Neuronal stem cell (in vitro differentiated cells): ENCODE measurements at regions not wholly inside any gene's neighbourhood (a gene's known extent, or its start where the extent isn't known, plus 50 kb on each side); places are given as distances from the start of the nearest gene placed in this dataset.

Experiments
- DNase-seq: peaks from one replicate; pipeline ENCODE4 v3.0.0-alpha.2; 2013; ENCODE audit warnings: low spot score
- H2AFZ ChIP-seq: one replicate; pipeline ENCODE4 v1.6.1; 2013; ENCODE audit warnings: mild to moderate bottlenecking, low read length, inconsistent platforms
- H2AK5ac ChIP-seq: 2 replicates; pipeline ENCODE4 v1.6.1; 2013; ENCODE audit warnings: low read depth, mild to moderate bottlenecking, inconsistent platforms, low read length, moderate library complexity, mixed read lengths
- H2BK120ac ChIP-seq: 2 replicates; pipeline ENCODE4 v1.6.1; 2013; ENCODE audit warnings: low read depth, mild to moderate bottlenecking, inconsistent platforms, low read length, moderate library complexity, mixed read lengths
- H2BK12ac ChIP-seq: one replicate; pipeline ENCODE4 v1.6.1; 2013; ENCODE audit warnings: low read length, inconsistent platforms
- H2BK15ac ChIP-seq: 2 replicates; pipeline ENCODE4 v1.6.1; 2013; ENCODE audit warnings: mild to moderate bottlenecking, low read length, inconsistent platforms, mixed read lengths
- H2BK5ac ChIP-seq: one replicate; pipeline ENCODE4 v1.6.1; 2013; ENCODE audit warnings: inconsistent platforms, mild to moderate bottlenecking, low read length, moderate library complexity
- H3K14ac ChIP-seq: one replicate; pipeline ENCODE4 v1.6.1; 2013; ENCODE audit warnings: low read length, inconsistent platforms
- H3K18ac ChIP-seq: 2 replicates; pipeline ENCODE4 v1.6.1; 2013; ENCODE audit warnings: low read length, inconsistent platforms
- H3K23ac ChIP-seq: 2 replicates; pipeline ENCODE4 v1.6.1; 2013; ENCODE audit warnings: low read depth, mild to moderate bottlenecking, mixed read lengths, low read length, inconsistent platforms; ENCODE audit not compliant: poor library complexity
- H3K27ac ChIP-seq: replicated peaks from 3 replicates; pipeline ENCODE4 v1.5.1; 2013; ENCODE audit warnings: low read length, inconsistent platforms
- H3K27me3 ChIP-seq, 3 experiments: 2 replicates each; pipeline ENCODE4 v1.6.1; 2013; ENCODE audit warnings: low read length in 3 of 3, mild to moderate bottlenecking in 2 of 3, inconsistent platforms in 1 of 3, low read depth in 1 of 3, mixed read lengths in 1 of 3, moderate library complexity in 1 of 3; ENCODE audit not compliant: control insufficient read depth in 3 of 3, insufficient read depth in 3 of 3
- H3K36me3 ChIP-seq, 2 donors: replicated peaks in 1 of 2; 2 replicates each; pipeline ENCODE4 v1.6.1; 2013; ENCODE audit warnings: low read length in 2 of 2; ENCODE audit not compliant: control insufficient read depth in 2 of 2, insufficient read depth in 2 of 2
- H3K4ac ChIP-seq: 2 replicates; pipeline ENCODE4 v1.6.1; 2013; ENCODE audit warnings: inconsistent platforms, mild to moderate bottlenecking, low read length, moderate library complexity
- H3K4me1 ChIP-seq, 2 donors: 1 replicate in 1 of 2; 2 replicates in 1 of 2; pipeline ENCODE4 v1.6.1; 2013; ENCODE audit warnings: low read length in 2 of 2, low read depth in 1 of 2; ENCODE audit not compliant: control insufficient read depth in 2 of 2, insufficient read depth in 1 of 2
- H3K4me2 ChIP-seq: one replicate; pipeline ENCODE4 v1.6.1; 2013; ENCODE audit warnings: mild to moderate bottlenecking, low read length, inconsistent platforms; ENCODE audit not compliant: insufficient read depth, poor library complexity, severe bottlenecking
- H3K4me3 ChIP-seq, 2 donors: 2 replicates each; pipeline ENCODE4 v1.5.1; 2013; ENCODE audit warnings: low read length in 2 of 2, mild to moderate bottlenecking in 2 of 2, inconsistent platforms in 1 of 2, moderate library complexity in 1 of 2
- H3K79me1 ChIP-seq: one replicate; pipeline ENCODE4 v1.6.1; 2013; ENCODE audit warnings: low read depth, mild to moderate bottlenecking, inconsistent platforms, low read length, moderate library complexity
- H3K9ac ChIP-seq: one replicate; pipeline ENCODE4 v1.6.1; 2013; ENCODE audit warnings: mild to moderate bottlenecking, low read depth, low read length, inconsistent platforms; ENCODE audit not compliant: poor library complexity
- H3K9me3 ChIP-seq, 2 donors: replicated peaks in 1 of 2; 2 replicates each; pipeline versions ENCODE3 to v1.6.1; 2013; ENCODE audit warnings: low read length in 2 of 2, mild to moderate bottlenecking in 2 of 2, inconsistent platforms in 1 of 2, low read depth in 1 of 2, mixed read lengths in 1 of 2, moderate library complexity in 1 of 2; ENCODE audit not compliant: control insufficient read depth in 2 of 2, insufficient read depth in 1 of 2
- H4K8ac ChIP-seq: one replicate; pipeline ENCODE4 v1.6.1; 2013; ENCODE audit warnings: low read depth, mild to moderate bottlenecking, inconsistent platforms, low read length, moderate library complexity
- H4K91ac ChIP-seq: one replicate; pipeline ENCODE4 v1.6.1; 2013; ENCODE audit warnings: low read length, low read depth, mild to moderate bottlenecking, inconsistent platforms; ENCODE audit not compliant: poor library complexity
- WGBS, 2 donors: extraction: QIAGEN DNeasy Blood & Tissue Kit; methylation state at CpG; one replicate each; pipeline ENCODE4 v1.1.7; 2013; ENCODE audit warnings: missing lambda C conversion rate in 2 of 2, mixed read lengths in 1 of 2; ENCODE audit not compliant: insufficient read length in 2 of 2, insufficient replicate concordance in 1 of 2; ENCODE audit errors: extremely low coverage in 2 of 2; 5-methylcytosine and 5-hydroxymethylcytosine counted together

DNA sequence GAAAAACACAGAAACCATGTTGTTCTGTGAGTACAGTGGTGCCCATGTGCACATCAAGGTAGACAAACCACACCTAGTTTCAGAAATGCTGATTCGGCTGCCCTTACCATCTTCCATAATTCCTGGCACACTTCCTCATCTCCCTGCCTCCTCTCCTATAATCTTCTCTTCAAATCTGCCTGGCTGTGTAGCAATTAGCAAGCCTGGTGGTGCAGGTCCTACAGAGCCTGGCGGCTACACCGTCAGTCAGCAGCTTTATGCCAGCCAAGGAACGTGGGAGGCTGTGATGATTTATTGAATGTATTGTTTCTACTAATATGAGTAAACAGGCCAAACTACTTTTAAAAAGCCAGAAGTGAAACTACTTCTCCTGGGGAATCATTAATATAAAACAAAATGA is 106.8 kb downstream of the SEMA6D start:
- Histone ChIP-seq H3K4me1 (peaks cover 0 to 2% of the 10 kb centered on the region in 2 donors), H3K4me3 (no peak overlapping the region), H2AFZ (no peak overlapping the region), H2BK5ac (no peak overlapping the region), H2BK12ac (no peak overlapping the region), H2BK15ac (no peak overlapping the region), H2BK120ac (no peak overlapping the region), H3K27me3 (no peaks in the 10 kb centered on the region), H3K14ac (no peak overlapping the region), H3K18ac (no peak overlapping the region), H3K4me2 (no peak overlapping the region), H3K23ac (no peak overlapping the region), H3K9ac (no peak overlapping the region), H4K8ac (no peak overlapping the region), H4K91ac (no peak overlapping the region), H3K9me3 (no peaks in the 10 kb centered on the region), H3K36me3 (no peaks in the 10 kb centered on the region), H2AK5ac (no peak overlapping the region), H3K79me1 (no peaks in the 10 kb centered on the region), H3K4ac (no peak overlapping the region), H3K27ac (no peak overlapping the region)
- no peak for DNase-seq
- no CpG with 5 or more reads among the region's 4 CpGs for WGBS, 2 donors

DNA sequence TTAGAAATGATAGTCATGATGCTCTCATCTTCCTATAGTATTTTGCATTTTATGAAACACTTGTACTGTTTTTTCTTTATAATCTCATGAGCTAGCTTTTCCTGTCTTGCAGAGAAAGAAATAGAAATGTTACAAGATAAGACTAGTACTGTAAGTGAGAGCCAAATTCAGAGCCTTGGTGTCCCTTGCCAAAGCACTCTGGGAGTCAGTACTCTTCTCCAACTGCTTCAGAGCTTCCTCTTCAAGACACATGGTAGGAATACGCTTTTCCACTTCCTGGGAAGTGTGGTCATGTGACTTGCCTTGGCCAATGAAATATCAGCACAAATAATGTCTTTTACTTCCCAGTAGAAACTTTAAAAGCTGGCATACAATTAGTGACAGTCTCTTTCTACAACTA is 112.4 kb downstream of the SEMA6D start:
- H3K4me3 ChIP-seq: no peak overlapping the region
- no peak overlapping the region for H2BK5ac ChIP-seq
- no peak overlapping the region for H3K4me2 ChIP-seq
- no peak overlapping the region for H3K14ac ChIP-seq
- H2AFZ ChIP-seq: no peak overlapping the region
- DNase-seq: no peak
- WGBS, 2 donors: no CpG with 5 or more reads among the region's 1 CpG
- H2BK120ac ChIP-seq: no peak overlapping the region
- H3K23ac ChIP-seq: no peak overlapping the region
- no peak overlapping the region for H2AK5ac ChIP-seq
- no peak overlapping the region for H4K91ac ChIP-seq
- H3K27ac ChIP-seq: no peak overlapping the region
- H3K27me3 ChIP-seq: no peaks in the 10 kb centered on the region
- no peaks in the 10 kb centered on the region for H3K36me3 ChIP-seq
- H2BK12ac ChIP-seq: no peak overlapping the region
- H2BK15ac ChIP-seq: no peak overlapping the region
- H3K9me3 ChIP-seq: peaks cover 0 to 2% of the 10 kb centered on the region in 2 donors
- H3K79me1 ChIP-seq: no peaks in the 10 kb centered on the region
- H3K18ac ChIP-seq: no peak overlapping the region
- H4K8ac ChIP-seq: no peak overlapping the region
- H3K4me1 ChIP-seq: no peaks in the 10 kb centered on the region
- no peak overlapping the region for H3K9ac ChIP-seq
- no peak overlapping the region for H3K4ac ChIP-seq

DNA sequence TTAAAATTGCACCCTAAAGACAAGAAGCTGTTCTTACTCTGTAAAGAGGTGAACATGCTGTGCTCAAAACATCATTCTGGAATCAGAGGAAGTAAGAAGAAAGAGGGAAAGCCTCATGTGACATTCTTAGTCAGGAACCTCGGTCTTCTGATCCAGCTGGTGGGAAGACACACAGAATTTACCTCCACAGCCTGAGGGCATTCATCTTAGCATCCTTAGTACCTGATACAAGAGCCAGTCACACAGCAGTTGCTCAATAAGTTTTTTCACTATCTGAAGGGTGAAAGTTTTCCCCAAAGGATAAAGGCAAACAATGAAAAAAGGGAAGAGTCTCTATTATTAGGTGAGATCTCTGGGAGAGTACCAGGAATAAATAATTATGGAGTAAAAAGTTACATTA is 116.8 kb downstream of the SEMA6D start:
- Histone ChIP-seq H4K8ac (no peak overlapping the region), H3K4me1 (no peaks in the 10 kb centered on the region), H2BK15ac (no peak overlapping the region), H3K27ac (no peak overlapping the region), H3K27me3 (no peaks in the 10 kb centered on the region), H3K18ac (no peak overlapping the region), H3K36me3 (no peaks in the 10 kb centered on the region), H3K4ac (no peak overlapping the region), H2AK5ac (no peak overlapping the region), H3K4me2 (no peak overlapping the region), H2BK120ac (no peak overlapping the region), H3K79me1 (no peaks in the 10 kb centered on the region), H2BK5ac (no peak overlapping the region), H4K91ac (no peak overlapping the region), H3K23ac (no peak overlapping the region), H3K9me3 (peaks cover 0 to 2% of the 10 kb centered on the region in 2 donors), H2BK12ac (no peak overlapping the region), H3K9ac (no peak overlapping the region), H3K14ac (no peak overlapping the region), H3K4me3 (no peak overlapping the region), H2AFZ (no peak overlapping the region)
- DNase-seq: no peak
- no CpG with 5 or more reads among the region's 1 CpG for WGBS, 2 donors

DNA sequence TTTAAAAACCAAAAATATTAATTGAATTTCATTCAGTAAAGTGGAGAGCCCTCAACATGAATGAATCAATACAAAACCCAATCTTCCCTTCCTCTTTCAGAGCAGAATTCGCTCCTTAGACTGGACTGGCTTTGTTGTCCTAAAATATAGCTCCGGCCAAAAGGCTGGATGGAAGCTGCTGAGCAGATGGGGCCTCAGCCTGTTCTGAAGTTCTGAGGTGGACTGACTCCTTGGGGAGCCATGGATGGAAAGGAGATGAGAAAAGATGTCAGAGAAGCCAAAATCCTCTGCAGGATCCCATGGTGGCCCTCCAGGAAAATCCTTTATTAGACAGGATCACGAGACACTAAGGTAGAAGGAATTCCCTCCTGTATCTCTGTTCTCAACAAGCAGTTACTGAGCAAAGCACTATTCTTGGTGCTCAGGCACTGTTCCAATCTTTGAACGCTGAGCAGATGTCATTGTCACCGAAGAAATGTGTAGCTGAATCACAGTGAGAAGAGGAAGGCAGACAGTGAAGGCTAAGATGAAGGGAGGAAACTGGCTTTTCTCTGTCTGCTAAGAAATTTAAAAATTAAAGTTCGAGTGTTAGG is 122.0 kb downstream of the SEMA6D start:
- Histone ChIP-seq H2BK5ac (no peak overlapping the region), H4K91ac (no peak overlapping the region), H3K4me2 (no peak overlapping the region), H3K36me3 (no peaks in the 10 kb centered on the region), H2BK15ac (no peak overlapping the region), H3K14ac (no peak overlapping the region), H2BK12ac (no peak overlapping the region), H3K27me3 (no peaks in the 10 kb centered on the region), H3K79me1 (no peaks in the 10 kb centered on the region), H2AFZ (no peak overlapping the region), H3K4me1 (no peaks in the 10 kb centered on the region), H3K4me3 (no peak overlapping the region), H4K8ac (no peak overlapping the region), H3K18ac (no peak overlapping the region), H3K23ac (no peak overlapping the region), H2BK120ac (no peak overlapping the region), H3K9me3 (no peaks in the 10 kb centered on the region), H3K9ac (no peak overlapping the region), H3K27ac (no peak overlapping the region), H2AK5ac (no peak overlapping the region), H3K4ac (no peak overlapping the region)
- DNase-seq: no peak
- no CpG with 5 or more reads among the region's 6 CpGs for WGBS, 2 donors
